ENCODE measurements at regions not wholly inside any gene's neighbourhood (a gene's known extent, or its start where the extent isn't known, plus 50 kb on each side); places are given as distances from the start of the nearest gene placed in this dataset.

DNA sequence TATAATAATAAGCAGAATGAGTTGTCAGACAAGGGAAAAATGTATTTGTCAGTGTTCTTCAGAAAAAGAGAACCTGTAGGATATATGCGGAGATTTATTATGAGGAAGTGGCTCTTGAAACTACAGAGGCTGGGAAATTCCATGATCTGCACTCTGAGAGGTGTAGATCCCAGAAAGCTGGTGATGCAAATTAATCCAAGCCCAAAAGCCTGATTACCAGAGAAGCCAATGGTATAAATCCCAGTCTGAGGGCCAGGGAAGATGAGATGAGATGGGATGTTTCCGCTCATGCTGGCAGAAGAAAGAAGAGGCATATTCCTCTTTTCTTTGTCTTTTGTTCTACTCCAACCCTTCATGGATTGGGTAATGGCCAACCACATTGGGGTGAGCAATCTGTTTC lies 732.8 kb upstream of the IGFBP3 start:
- no peak overlapping the region for H3K9ac ChIP-seq (replicated peaks in 1 of 4; ENCODE audit: extremely low read depth in 1 of 4, low read depth in 3 of 4, low read length in 3 of 4)
- H3K23me2 ChIP-seq (ENCODE audit: low read depth, low read length) = no peaks in the 10 kb centered on the region
- H3K4me3 ChIP-seq (ENCODE audit: extremely low read depth in 1 of 4, insufficient read depth in 2 of 4, low read depth in 3 of 4, low read length in 4 of 4) = no peak overlapping the region
- H3K27me3 ChIP-seq (replicated peaks in 1 of 4; ENCODE audit: control insufficient read depth in 3 of 4, extremely low read depth in 1 of 4, insufficient read depth in 3 of 4, low read length in 3 of 4) = peaks cover 0 to 1% (median 0%) of the 10 kb centered on the region in 4 experiments; a peak in 1 of 7 replicates
- no peak overlapping the region for H3K4me2 ChIP-seq (ENCODE audit: insufficient read depth in 1 of 2, low read depth in 2 of 2, low read length in 2 of 2)
- H3K14ac ChIP-seq (ENCODE audit: insufficient read length) = no peak overlapping the region
- H4K5ac ChIP-seq (ENCODE audit: insufficient read length, low read depth, low read length) = no peak overlapping the region
- peaks cover 0 to 6% of the 10 kb centered on the region in 2 experiments; a peak in 2 of 4 replicates for H3K9me3 ChIP-seq (ENCODE audit: insufficient read depth in 2 of 2, low read depth in 1 of 2, low read length in 1 of 2)
- DNase-seq (ENCODE audit: low read depth in 1 of 2, low spot score in 2 of 2) (no peak), FAIRE-seq (no peak)
- no peak overlapping the region for H2AFZ ChIP-seq (ENCODE audit: low read length)
- no peaks in the 10 kb centered on the region for H3K79me2 ChIP-seq (ENCODE audit: control insufficient read depth in 1 of 2, insufficient read depth in 2 of 2, low read length in 2 of 2)
- ChIA-PET POLR2A (ENCODE audit: partially characterized antibody) (no interaction called here), CTCF (ENCODE audit: partially characterized antibody) (interaction anchor here (0.7 kb wide), 1 partner anchor 17 kb away, joined by 3 read pairs; no protein-coding TSS in a partner anchor)
- no peaks in the 10 kb centered on the region for H3K4me1 ChIP-seq (replicated peaks in 1 of 4; ENCODE audit: control insufficient read depth in 3 of 4, insufficient read depth in 4 of 4, low read length in 3 of 4)
- H2BK5ac ChIP-seq (ENCODE audit: low read depth, low read length) = no peak overlapping the region
- no peaks in the 10 kb centered on the region for H3K36me3 ChIP-seq (ENCODE audit: control insufficient read depth in 2 of 4, insufficient read depth in 4 of 4, low read length in 3 of 4)
- H3K23ac ChIP-seq (ENCODE audit: insufficient read length) = no peak overlapping the region
- no peak overlapping the region for H2AK5ac ChIP-seq (ENCODE audit: low read depth, low read length)
- no peak overlapping the region for H4K8ac ChIP-seq (ENCODE audit: extremely low read depth, insufficient read depth, low read length)
- H4K20me1 ChIP-seq (replicated peaks in 1 of 2; ENCODE audit: control insufficient read depth in 1 of 2, insufficient read depth in 2 of 2, low read length in 2 of 2) = no peaks in the 10 kb centered on the region
- no peak overlapping the region for H3K18ac ChIP-seq (ENCODE audit: extremely low read depth, low read length)
- no peak overlapping the region for H4K91ac ChIP-seq (replicated peaks; ENCODE audit: insufficient read length, low read length)
- no peaks in the 10 kb centered on the region for H3K79me1 ChIP-seq (ENCODE audit: low read depth, low read length)
- no peak overlapping the region for H2BK120ac ChIP-seq (replicated peaks; ENCODE audit: low read depth, low read length)
- H2BK15ac ChIP-seq (ENCODE audit: low read length) = no peak overlapping the region
- TF ChIP-seq ASH2L (IDR thresholded peaks at IDR 0.05; ENCODE audit: low read length) (no peak), TAF7 (optimal IDR thresholded peaks at IDR 0.05; ENCODE audit: borderline replicate concordance, low read depth, low read length) (no peak), HDAC6 (IDR thresholded peaks at IDR 0.05; ENCODE audit: low read depth, low read length) (no peak), CHD2 (IDR thresholded peaks at IDR 0.05; ENCODE audit: low read length) (no peak), MAFK (IDR thresholded peaks at IDR 0.05; ENCODE audit: low read depth, low read length) (no peak), SP2 (IDR thresholded peaks at IDR 0.05; ENCODE audit: low read length) (no peak)
- TF ChIP-seq, protein P1, sequence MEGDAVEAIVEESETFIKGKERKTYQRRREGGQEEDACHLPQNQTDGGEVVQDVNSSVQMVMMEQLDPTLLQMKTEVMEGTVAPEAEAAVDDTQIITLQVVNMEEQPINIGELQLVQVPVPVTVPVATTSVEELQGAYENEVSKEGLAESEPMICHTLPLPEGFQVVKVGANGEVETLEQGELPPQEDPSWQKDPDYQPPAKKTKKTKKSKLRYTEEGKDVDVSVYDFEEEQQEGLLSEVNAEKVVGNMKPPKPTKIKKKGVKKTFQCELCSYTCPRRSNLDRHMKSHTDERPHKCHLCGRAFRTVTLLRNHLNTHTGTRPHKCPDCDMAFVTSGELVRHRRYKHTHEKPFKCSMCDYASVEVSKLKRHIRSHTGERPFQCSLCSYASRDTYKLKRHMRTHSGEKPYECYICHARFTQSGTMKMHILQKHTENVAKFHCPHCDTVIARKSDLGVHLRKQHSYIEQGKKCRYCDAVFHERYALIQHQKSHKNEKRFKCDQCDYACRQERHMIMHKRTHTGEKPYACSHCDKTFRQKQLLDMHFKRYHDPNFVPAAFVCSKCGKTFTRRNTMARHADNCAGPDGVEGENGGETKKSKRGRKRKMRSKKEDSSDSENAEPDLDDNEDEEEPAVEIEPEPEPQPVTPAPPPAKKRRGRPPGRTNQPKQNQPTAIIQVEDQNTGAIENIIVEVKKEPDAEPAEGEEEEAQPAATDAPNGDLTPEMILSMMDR (IDR thresholded peaks at IDR 0.05; ENCODE audit: control extremely low read depth in 1 of 3, insufficient read depth in 1 of 3, low read depth in 1 of 3, low read length in 3 of 3) = no peak
- no peak overlapping the region for H2BK20ac ChIP-seq (ENCODE audit: low read length)
- no peak overlapping the region for H3K56ac ChIP-seq (replicated peaks; ENCODE audit: insufficient read length, low read depth, low read length)
- H3K4ac ChIP-seq (replicated peaks; ENCODE audit: insufficient read length, low read depth, low read length) = no peak overlapping the region
- H2BK12ac ChIP-seq (ENCODE audit: low read depth, low read length) = no peak overlapping the region
- no peak overlapping the region for H3K27ac ChIP-seq (ENCODE audit: low read depth, low read length)
- WGBS, 2 experiments (ENCODE audit: extremely low coverage in 1 of 2, insufficient coverage in 1 of 2, insufficient read length in 1 of 2, insufficient replicate concordance in 2 of 2, low coverage in 1 of 2, low lambda C conversion rate in 2 of 2, missing lambda C conversion rate in 1 of 2) = 50% methylated on average over 2 of the region's 2 CpGs; no CpG with 5 or more reads in 1 of the 2 experiments

Measured in H1 (cell line).